K562 (cell line): ENCODE measurements at regions not wholly inside any gene's neighbourhood (a gene's known extent, or its start where the extent isn't known, plus 50 kb on each side); places are given as distances from the start of the nearest gene placed in this dataset.

ENCODE experiments used
- ATAC-seq: fragments of 200-7000 bp; cut with Tn5 transposase; 3 replicates; pipeline ENCODE4 v1.9.1; 2020; ENCODE audit warnings: moderate library complexity
- BruUV-seq: library from RNA; stranded (reverse); fragments of 400-500 nt; replicated peaks from 2 replicates; lab custom pipeline; 2021; lab: Mats Ljungman, UMichigan
- CTCF ChIA-PET: fragments of 300-600 bp; formaldehyde crosslinking; extraction: SDS; loops from one replicate; lab custom pipeline; 2021; ENCODE audit warnings: low intra/inter-chr PET ratio; lab: Yijun Ruan, JAX
- POLR2A ChIA-PET: fragments of 300-600, 350-650 bp; sonication (Branson Sonifier 250); formaldehyde crosslinking; extraction: SDS; loops from one replicate; lab custom pipeline; 2021; ENCODE audit warnings: antibody characterized with exemption, inconsistent platforms; lab: Yijun Ruan, JAX
- DNase-seq, 4 experiments: peaks; one replicate each; pipeline versions ENCODE4 v3.0.0 to v3.0.0-alpha.2; 2011 to 2018; ENCODE audit warnings: low spot score in 3 of 4, mixed read lengths in 3 of 4; ENCODE audit errors: extremely low read depth in 1 of 4
- FAIRE-seq: peaks from 2 replicates; lab custom pipeline; 2011; peaks lifted over from hg19 to GRCh38; lab: Jason Lieb, UNC
- H2AFZ ChIP-seq: 2 replicates; pipeline ENCODE4 v1.6.0; 2011; ENCODE audit warnings: low read depth, low read length, control low read depth, inconsistent platforms
- H3K27ac ChIP-seq: fragments of 200-600 bp; 3 replicates; pipeline ENCODE4 v1.8.0; 2011; ENCODE audit warnings: low read depth, mild to moderate bottlenecking, control low read depth, inconsistent platforms, low read length, moderate library complexity, mixed read lengths; ENCODE audit errors: extremely low read depth
- H3K27me3 ChIP-seq, 2 experiments: fragments of 300-600 bp in 1 of 2; 2 replicates in 1 of 2; 3 replicates in 1 of 2; pipeline versions ENCODE4 v1.6.0 to v1.8.0; 2011; ENCODE audit warnings: inconsistent platforms in 2 of 2, low read length in 2 of 2, mild to moderate bottlenecking in 1 of 2, mixed read lengths in 1 of 2, moderate library complexity in 1 of 2; ENCODE audit not compliant: control insufficient read depth in 2 of 2, insufficient read depth in 2 of 2
- H3K36me3 ChIP-seq: fragments of 300-600 bp; 3 replicates; pipeline ENCODE4 v1.8.0; 2011; ENCODE audit warnings: mild to moderate bottlenecking, low read length, inconsistent platforms; ENCODE audit not compliant: control insufficient read depth, insufficient read depth
- H3K4me1 ChIP-seq, 2 experiments: fragments of 200-600 bp in 1 of 2; replicated peaks in 1 of 2; 2 replicates in 1 of 2; 3 replicates in 1 of 2; pipeline versions ENCODE4 v1.5.1 to v1.8.0; 2011; ENCODE audit warnings: inconsistent platforms in 2 of 2, low read length in 2 of 2, mild to moderate bottlenecking in 1 of 2, mixed read lengths in 1 of 2, moderate library complexity in 1 of 2; ENCODE audit not compliant: control insufficient read depth in 2 of 2, insufficient read depth in 2 of 2
- H3K4me2 ChIP-seq: 2 replicates; pipeline ENCODE4 v1.6.1; 2011; ENCODE audit warnings: low read length, control low read depth, inconsistent platforms, mixed read lengths; ENCODE audit not compliant: insufficient read depth
- H3K4me3 ChIP-seq: fragments of 200-600 bp; sonication (generic), shearing (Covaris generic); 2 replicates; pipeline ENCODE4 v1.5.1; 2016; ENCODE audit warnings: control low read depth, inconsistent platforms
- H3K79me2 ChIP-seq: fragments of 200-600 bp; 3 replicates; pipeline ENCODE4 v1.8.0; 2011; ENCODE audit warnings: low read length, inconsistent platforms; ENCODE audit not compliant: control insufficient read depth, insufficient read depth
- H3K9ac ChIP-seq, 2 experiments: 2 replicates each; pipeline versions ENCODE4 v1.6.0 to v1.6.1; 2011; ENCODE audit warnings: low read depth in 2 of 2, low read length in 2 of 2, control low read depth in 1 of 2, inconsistent platforms in 1 of 2, mild to moderate bottlenecking in 1 of 2, mixed read lengths in 1 of 2; ENCODE audit not compliant: insufficient read depth in 1 of 2
- H3K9me1 ChIP-seq: one replicate; pipeline ENCODE4 v1.6.0; 2011; ENCODE audit warnings: inconsistent platforms, mild to moderate bottlenecking, low read length, moderate library complexity; ENCODE audit not compliant: control insufficient read depth, insufficient read depth
- H3K9me3 ChIP-seq: replicated peaks from 2 replicates; pipeline ENCODE4 v1.5.1; 2011; ENCODE audit warnings: low read depth, low read length, inconsistent platforms; ENCODE audit not compliant: control insufficient read depth, insufficient read depth
- H4K20me1 ChIP-seq: replicated peaks from 2 replicates; pipeline ENCODE4 v1.6.1; 2011; ENCODE audit warnings: low read length, inconsistent platforms, mixed read lengths; ENCODE audit not compliant: control insufficient read depth, insufficient read depth
- COPS2 ChIP-seq: fragments of 450-650 bp; conservative IDR thresholded peaks from 2 replicates; pipeline ENCODE4 v1.6.1; 2016; ENCODE audit warnings: mild to moderate bottlenecking, moderate library complexity
- GTF2B ChIP-seq: IDR thresholded peaks from 2 replicates; pipeline ENCODE4 v1.6.1; 2011; ENCODE audit not compliant: insufficient read length; ENCODE audit errors: extremely low read depth
- HNRNPUL1 ChIP-seq: fragments of 200-400 bp; formaldehyde crosslinking; IDR thresholded peaks from 2 replicates; pipeline ENCODE4 v1.6.1; 2017; ENCODE audit warnings: low read length
- JUN ChIP-seq, 2 experiments: sonication (generic) in 1 of 2; formaldehyde crosslinking in 1 of 2; IDR thresholded peaks; 2 replicates each; pipeline versions ENCODE4 v1.6.1 to v1.8.0; 2012 to 2022; ENCODE audit warnings: borderline replicate concordance in 2 of 2, mild to moderate bottlenecking in 2 of 2, improper control_type of control experiment in 1 of 2, low read depth in 1 of 2, low read length in 1 of 2, missing genetic modification reagents in 1 of 2
- KDM4B ChIP-seq, 2 experiments: fragments of 450-650 bp in 1 of 2; sonication (generic) in 1 of 2; IDR thresholded peaks; 2 replicates each; pipeline ENCODE4 v1.6.1; 2016 to 2017; ENCODE audit warnings: borderline replicate concordance in 2 of 2, antibody characterized with exemption in 1 of 2, low read depth in 1 of 2, mild to moderate bottlenecking in 1 of 2
- MED1 ChIP-seq: sonication (generic); formaldehyde crosslinking; IDR thresholded peaks from 2 replicates; pipeline ENCODE4 v1.8.1; 2023; ENCODE audit warnings: missing genetic modification reagents, borderline replicate concordance
- NKRF ChIP-seq: fragments of 450-650 bp; IDR thresholded peaks from 2 replicates; pipeline ENCODE4 v1.6.1; 2016; ENCODE audit warnings: borderline replicate concordance
- PREB ChIP-seq: sonication (generic); formaldehyde crosslinking; IDR thresholded peaks from 2 replicates; pipeline ENCODE4 v1.8.1; 2023; ENCODE audit warnings: mild to moderate bottlenecking, missing genetic modification reagents
- THRA ChIP-seq: fragments of 450-650 bp; IDR thresholded peaks from 2 replicates; pipeline ENCODE4 v1.6.1; 2017; ENCODE audit warnings: mild to moderate bottlenecking, moderate library complexity
- ZNF121 ChIP-seq: sonication (generic); formaldehyde crosslinking; conservative IDR thresholded peaks from 2 replicates; pipeline ENCODE4 v1.8.0; 2022; ENCODE audit warnings: missing genetic modification reagents
- ZNF197 ChIP-seq: fragments of 200-800 bp; sonication (Bioruptor generic); IDR thresholded peaks from 2 replicates; pipeline ENCODE4 v1.6.1; 2016; ENCODE audit warnings: low read depth, missing genetic modification characterization, missing compliant biosample characterization
- ZNF41 ChIP-seq: fragments of 250-450 bp; sonication (Bioruptor Pico); conservative IDR thresholded peaks from 2 replicates; pipeline ENCODE4 v1.4.0; 2020; ENCODE audit warnings: mild to moderate bottlenecking
- ZNF644 ChIP-seq: fragments of 200-800 bp; sonication (Bioruptor generic); IDR thresholded peaks from 2 replicates; pipeline ENCODE4 v1.6.1; 2016; ENCODE audit warnings: low read depth, missing genetic modification characterization, missing compliant biosample characterization
- ZZZ3 ChIP-seq: fragments of 450-650 bp; IDR thresholded peaks from 2 replicates; pipeline ENCODE4 v1.6.1; 2016; ENCODE audit warnings: antibody characterized with exemption, mild to moderate bottlenecking, moderate library complexity
- WGBS: fragments of 100-300 bp; shearing (Covaris generic); methylation state at CpG from one replicate; pipeline ENCODE4 v1.1.6; 2016; ENCODE audit warnings: low coverage, mixed read lengths; ENCODE audit not compliant: insufficient coverage; ENCODE audit errors: missing lambda C conversion rate; 5-methylcytosine and 5-hydroxymethylcytosine counted together
- in situ Hi-C: fragments of 300-500 bp; cut with MboI; formaldehyde crosslinking; loops from 4 replicates; pipeline ENCODE4 v1.15.0; 2018; ENCODE audit warnings: inconsistent platforms, mixed read lengths
- intact Hi-C: fragments of 100-400 bp; cut with micrococcal nuclease; formaldehyde crosslinking; loops from 2 replicates; pipeline ENCODE4 v1.14.2; 2022

GRCh38 chr5:50903651-50904050, 237.2 kb downstream of the PARP8 start:
- Histone ChIP-seq H3K9ac (no peak overlapping the region), H2AFZ (no peak overlapping the region)
- in situ Hi-C loops, result no loop called here
- TF ChIP-seq NKRF (no peak), KDM4B (IDR thresholded peaks at IDR 0.05; ENCODE audit: borderline replicate concordance in 2 of 2, low read depth in 1 of 2) (no peak), COPS2 (no peak), JUN (IDR thresholded peaks at IDR 0.05; ENCODE audit: borderline replicate concordance, low read depth, low read length) (no peak), JUN (CRISPR knock-in tag; IDR thresholded peaks at IDR 0.05; ENCODE audit: borderline replicate concordance) (no peak), ZNF644 (no peak), ZZZ3 (no peak), THRA (no peak), MED1 (CRISPR knock-in tag) (no peak), GTF2B (no peak), ZNF41 (CRISPR knock-in tag) (no peak), HNRNPUL1 (no peak), ZNF121 (CRISPR knock-in tag) (no peak), ZNF197 (CRISPR knock-in tag) (no peak), PREB (CRISPR knock-in tag) (no peak)
- TF ChIP-seq, all 486 proteins: peak for 0
- no peaks in the 10 kb centered on the region for H3K9me1 ChIP-seq
- intact Hi-C loops, result no loop called here
- no peak for ATAC-seq
- no peaks in the 10 kb centered on the region for H3K36me3 ChIP-seq
- no peak overlapping the region for H3K4me3 ChIP-seq
- WGBS, result 0% methylated on average over 2 of the region's 2 CpGs
- no peaks in the 10 kb centered on the region for H3K79me2 ChIP-seq
- H3K27ac ChIP-seq, result no peak overlapping the region
- H4K20me1 ChIP-seq, result no peaks in the 10 kb centered on the region
- H3K9me3 ChIP-seq, result no peaks in the 10 kb centered on the region
- no TSS peak for BruUV-seq
- H3K4me1 ChIP-seq, result no peaks in the 10 kb centered on the region
- CTCF ChIA-PET, result no interaction called here
- POLR2A ChIA-PET, result no interaction called here
- no peak for FAIRE-seq
- no peak for DNase-seq
- H3K4me2 ChIP-seq, result no peak overlapping the region
- no peaks in the 10 kb centered on the region for H3K27me3 ChIP-seq
